GM23338 (cell line): ENCODE measurements at regions not wholly inside any gene's neighbourhood (a gene's known extent, or its start where the extent isn't known, plus 50 kb on each side); places are given as distances from the start of the nearest gene placed in this dataset.

Experiments used
- ATAC-seq: fragments of 200-7000 bp; cut with Tn5 transposase; 3 replicates; pipeline ENCODE4 v1.9.1; 2020
- DNase-seq: peaks from one replicate; pipeline ENCODE4 v3.0.0-alpha.2; 2015; ENCODE audit warnings: low spot score
- H2AFZ ChIP-seq: fragments of 200-600 bp; sonication (generic); 2 replicates; pipeline ENCODE4 v1.8.0; 2016; ENCODE audit warnings: antibody characterized with exemption, mild to moderate bottlenecking, moderate library complexity
- H3F3A ChIP-seq: fragments of 200-600 bp; sonication (generic); replicated peaks from 2 replicates; pipeline ENCODE4 v1.8.0; 2017; ENCODE audit warnings: antibody characterized with exemption, mixed run types, low read depth
- H3K27ac ChIP-seq: fragments of 200-600 bp; sonication (generic); 2 replicates; pipeline ENCODE4 v1.6.1; 2016; ENCODE audit warnings: low read depth
- H3K27me3 ChIP-seq: fragments of 200-600 bp; sonication (generic); 2 replicates; pipeline ENCODE4 v1.8.0; 2016; ENCODE audit warnings: mild to moderate bottlenecking, mixed run types, moderate library complexity; ENCODE audit not compliant: insufficient read depth
- H3K36me3 ChIP-seq: fragments of 200-600 bp; sonication (generic); 2 replicates; pipeline ENCODE4 v1.8.0; 2016; ENCODE audit warnings: mild to moderate bottlenecking; ENCODE audit not compliant: insufficient read depth
- H3K4me1 ChIP-seq: fragments of 200-600 bp; sonication (generic); 2 replicates; pipeline ENCODE4 v1.8.0; 2016; ENCODE audit warnings: mild to moderate bottlenecking, moderate library complexity; ENCODE audit not compliant: insufficient read depth
- H3K4me2 ChIP-seq: fragments of 200-600 bp; sonication (generic); 2 replicates; pipeline ENCODE4 v1.7.1; 2017; ENCODE audit warnings: mixed run types
- H3K4me3 ChIP-seq: fragments of 200-600 bp; sonication (generic); 2 replicates; pipeline ENCODE4 v1.6.1; 2016; ENCODE audit warnings: mixed run types
- H3K79me2 ChIP-seq: fragments of 200-600 bp; sonication (generic); replicated peaks from 2 replicates; pipeline ENCODE4 v1.8.0; 2017; ENCODE audit warnings: mild to moderate bottlenecking; ENCODE audit not compliant: insufficient read depth
- H3K9me2 ChIP-seq: fragments of 200-600 bp; sonication (generic); 2 replicates; pipeline ENCODE4 v1.8.0; 2017; ENCODE audit not compliant: insufficient read depth
- H4K20me1 ChIP-seq: fragments of 200-600 bp; sonication (generic); replicated peaks from 2 replicates; pipeline ENCODE4 v1.8.0; 2017; ENCODE audit warnings: mild to moderate bottlenecking; ENCODE audit not compliant: insufficient read depth
- H3K27ac Mint-ChIP-seq: 2 replicates; pipeline ENCODE4 v1.8.0; 2020; ENCODE audit warnings: inconsistent platforms, mild to moderate bottlenecking, moderate library complexity, mixed read lengths
- H3K27me3 Mint-ChIP-seq: 3 replicates; pipeline ENCODE4 v1.8.0; 2022; ENCODE audit warnings: low read depth, mild to moderate bottlenecking, moderate library complexity, mixed read lengths, inconsistent platforms; ENCODE audit not compliant: insufficient read depth, poor library complexity
- H3K36me3 Mint-ChIP-seq: 3 replicates; pipeline ENCODE4 v1.8.0; 2021; ENCODE audit warnings: low read depth, mild to moderate bottlenecking, inconsistent platforms, moderate library complexity, mixed read lengths
- H3K4me1 Mint-ChIP-seq: 3 replicates; pipeline ENCODE4 v1.8.0; 2020; ENCODE audit warnings: mild to moderate bottlenecking, inconsistent platforms, mixed read lengths
- H3K4me3 Mint-ChIP-seq: 3 replicates; pipeline ENCODE4 v1.8.0; 2021; ENCODE audit warnings: moderate library complexity, mild to moderate bottlenecking, inconsistent platforms, mixed read lengths
- H3K9me3 Mint-ChIP-seq: 3 replicates; pipeline ENCODE4 v1.8.0; 2020; ENCODE audit warnings: moderate library complexity, mild to moderate bottlenecking, inconsistent platforms, mixed read lengths
- CREB1 ChIP-seq: fragments of 250-450 bp; sonication (Bioruptor Pico); IDR thresholded peaks from 2 replicates; pipeline ENCODE4 v1.5.0; 2020; ENCODE audit warnings: low read depth, mild to moderate bottlenecking, moderate library complexity
- CTCF ChIP-seq, 2 experiments: fragments of 200-600 bp in 1 of 2; sonication (generic) in 1 of 2; conservative IDR thresholded peaks; 2 replicates each; pipeline versions ENCODE4 v1.5.1 to v1.6.1; 2016 to 2017; ENCODE audit warnings: antibody characterized with exemption in 2 of 2, low read depth in 2 of 2, mild to moderate bottlenecking in 2 of 2, moderate library complexity in 1 of 2
- ETS1 ChIP-seq: IDR thresholded peaks from 2 replicates; pipeline ENCODE4 v1.6.1; 2016; ENCODE audit warnings: antibody characterized with exemption
- EZH2 ChIP-seq: fragments of 200-600 bp; sonication (generic); IDR thresholded peaks from one replicate; pipeline ENCODE4 v1.8.0; 2017; ENCODE audit warnings: antibody characterized with exemption, mild to moderate bottlenecking, low read depth; ENCODE audit not compliant: unreplicated experiment
- EZH2phosphoT487 ChIP-seq: fragments of 200-600 bp; sonication (generic); IDR thresholded peaks from one replicate; pipeline ENCODE4 v1.8.1; 2018; ENCODE audit warnings: antibody characterized with exemption; ENCODE audit not compliant: unreplicated experiment
- JUNB ChIP-seq: IDR thresholded peaks from one replicate; pipeline ENCODE4 v1.6.1; 2016; ENCODE audit warnings: antibody characterized with exemption; ENCODE audit not compliant: unreplicated experiment
- NANOG ChIP-seq: IDR thresholded peaks from 2 replicates; pipeline ENCODE4 v1.6.1; 2016; ENCODE audit warnings: antibody characterized with exemption, borderline replicate concordance
- POLR2AphosphoS5 ChIP-seq: IDR thresholded peaks from 2 replicates; pipeline ENCODE4 v1.6.1; 2016; ENCODE audit warnings: antibody characterized with exemption, low read depth
- STAT1 ChIP-seq: IDR thresholded peaks from one replicate; pipeline ENCODE4 v1.6.1; 2016; ENCODE audit warnings: antibody characterized with exemption; ENCODE audit not compliant: unreplicated experiment
- ZNF114 ChIP-seq: fragments of 250-450 bp; sonication (Bioruptor Pico); IDR thresholded peaks from 2 replicates; pipeline ENCODE4 v1.5.0; 2020; ENCODE audit warnings: mild to moderate bottlenecking, moderate library complexity
- ZNF331 ChIP-seq: fragments of 250-450 bp; sonication (Bioruptor Pico); IDR thresholded peaks from 2 replicates; pipeline ENCODE4 v1.5.0; 2020; ENCODE audit warnings: low read depth, mild to moderate bottlenecking, moderate library complexity
- TF ChIP-seq, protein P1 (sequence below): fragments of 250-450 bp; sonication (Bioruptor Pico); IDR thresholded peaks from 2 replicates; pipeline ENCODE4 v1.5.0; 2020; ENCODE audit warnings: mild to moderate bottlenecking, moderate library complexity
- TF ChIP-seq, protein P2 (sequence below): IDR thresholded peaks from one replicate; pipeline ENCODE4 v1.6.1; 2018; ENCODE audit warnings: antibody characterized with exemption; ENCODE audit not compliant: unreplicated experiment

- TF ChIP-seq ZNF114 (CRISPR knock-in tag): no peak
- TF ChIP-seq JUNB: no peak
- no peak for TF ChIP-seq CREB1 (CRISPR knock-in tag)
- TF ChIP-seq ZNF331 (CRISPR knock-in tag): no peak
- TF ChIP-seq POLR2AphosphoS5: no peak
- no peak for TF ChIP-seq CTCF (conservative IDR thresholded peaks at IDR 0.05; ENCODE audit: low read depth in 2 of 2)
- TF ChIP-seq, protein P1, sequence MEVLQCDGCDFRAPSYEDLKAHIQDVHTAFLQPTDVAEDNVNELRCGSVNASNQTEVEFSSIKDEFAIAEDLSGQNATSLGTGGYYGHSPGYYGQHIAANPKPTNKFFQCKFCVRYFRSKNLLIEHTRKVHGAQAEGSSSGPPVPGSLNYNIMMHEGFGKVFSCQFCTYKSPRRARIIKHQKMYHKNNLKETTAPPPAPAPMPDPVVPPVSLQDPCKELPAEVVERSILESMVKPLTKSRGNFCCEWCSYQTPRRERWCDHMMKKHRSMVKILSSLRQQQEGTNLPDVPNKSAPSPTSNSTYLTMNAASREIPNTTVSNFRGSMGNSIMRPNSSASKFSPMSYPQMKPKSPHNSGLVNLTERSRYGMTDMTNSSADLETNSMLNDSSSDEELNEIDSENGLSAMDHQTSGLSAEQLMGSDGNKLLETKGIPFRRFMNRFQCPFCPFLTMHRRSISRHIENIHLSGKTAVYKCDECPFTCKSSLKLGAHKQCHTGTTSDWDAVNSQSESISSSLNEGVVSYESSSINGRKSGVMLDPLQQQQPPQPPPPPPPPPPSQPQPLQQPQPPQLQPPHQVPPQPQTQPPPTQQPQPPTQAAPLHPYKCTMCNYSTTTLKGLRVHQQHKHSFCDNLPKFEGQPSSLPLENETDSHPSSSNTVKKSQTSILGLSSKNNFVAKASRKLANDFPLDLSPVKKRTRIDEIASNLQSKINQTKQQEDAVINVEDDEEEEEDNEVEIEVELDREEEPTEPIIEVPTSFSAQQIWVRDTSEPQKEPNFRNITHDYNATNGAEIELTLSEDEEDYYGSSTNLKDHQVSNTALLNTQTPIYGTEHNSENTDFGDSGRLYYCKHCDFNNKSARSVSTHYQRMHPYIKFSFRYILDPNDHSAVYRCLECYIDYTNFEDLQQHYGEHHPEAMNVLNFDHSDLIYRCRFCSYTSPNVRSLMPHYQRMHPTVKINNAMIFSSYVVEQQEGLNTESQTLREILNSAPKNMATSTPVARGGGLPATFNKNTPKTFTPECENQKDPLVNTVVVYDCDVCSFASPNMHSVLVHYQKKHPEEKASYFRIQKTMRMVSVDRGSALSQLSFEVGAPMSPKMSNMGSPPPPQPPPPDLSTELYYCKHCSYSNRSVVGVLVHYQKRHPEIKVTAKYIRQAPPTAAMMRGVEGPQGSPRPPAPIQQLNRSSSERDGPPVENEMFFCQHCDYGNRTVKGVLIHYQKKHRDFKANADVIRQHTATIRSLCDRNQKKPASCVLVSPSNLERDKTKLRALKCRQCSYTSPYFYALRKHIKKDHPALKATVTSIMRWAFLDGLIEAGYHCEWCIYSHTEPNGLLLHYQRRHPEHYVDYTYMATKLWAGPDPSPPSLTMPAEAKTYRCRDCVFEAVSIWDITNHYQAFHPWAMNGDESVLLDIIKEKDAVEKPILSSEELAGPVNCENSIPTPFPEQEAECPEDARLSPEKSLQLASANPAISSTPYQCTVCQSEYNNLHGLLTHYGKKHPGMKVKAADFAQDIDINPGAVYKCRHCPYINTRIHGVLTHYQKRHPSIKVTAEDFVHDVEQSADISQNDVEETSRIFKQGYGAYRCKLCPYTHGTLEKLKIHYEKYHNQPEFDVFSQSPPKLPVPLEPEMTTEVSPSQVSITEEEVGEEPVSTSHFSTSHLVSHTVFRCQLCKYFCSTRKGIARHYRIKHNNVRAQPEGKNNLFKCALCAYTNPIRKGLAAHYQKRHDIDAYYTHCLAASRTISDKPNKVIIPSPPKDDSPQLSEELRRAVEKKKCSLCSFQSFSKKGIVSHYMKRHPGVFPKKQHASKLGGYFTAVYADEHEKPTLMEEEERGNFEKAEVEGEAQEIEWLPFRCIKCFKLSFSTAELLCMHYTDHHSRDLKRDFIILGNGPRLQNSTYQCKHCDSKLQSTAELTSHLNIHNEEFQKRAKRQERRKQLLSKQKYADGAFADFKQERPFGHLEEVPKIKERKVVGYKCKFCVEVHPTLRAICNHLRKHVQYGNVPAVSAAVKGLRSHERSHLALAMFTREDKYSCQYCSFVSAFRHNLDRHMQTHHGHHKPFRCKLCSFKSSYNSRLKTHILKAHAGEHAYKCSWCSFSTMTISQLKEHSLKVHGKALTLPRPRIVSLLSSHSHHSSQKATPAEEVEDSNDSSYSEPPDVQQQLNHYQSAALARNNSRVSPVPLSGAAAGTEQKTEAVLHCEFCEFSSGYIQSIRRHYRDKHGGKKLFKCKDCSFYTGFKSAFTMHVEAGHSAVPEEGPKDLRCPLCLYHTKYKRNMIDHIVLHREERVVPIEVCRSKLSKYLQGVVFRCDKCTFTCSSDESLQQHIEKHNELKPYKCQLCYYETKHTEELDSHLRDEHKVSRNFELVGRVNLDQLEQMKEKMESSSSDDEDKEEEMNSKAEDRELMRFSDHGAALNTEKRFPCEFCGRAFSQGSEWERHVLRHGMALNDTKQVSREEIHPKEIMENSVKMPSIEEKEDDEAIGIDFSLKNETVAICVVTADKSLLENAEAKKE: no peak
- no peak for TF ChIP-seq NANOG
- TF ChIP-seq STAT1: no peak
- TF ChIP-seq EZH2phosphoT487: no peak
- TF ChIP-seq, protein P2, sequence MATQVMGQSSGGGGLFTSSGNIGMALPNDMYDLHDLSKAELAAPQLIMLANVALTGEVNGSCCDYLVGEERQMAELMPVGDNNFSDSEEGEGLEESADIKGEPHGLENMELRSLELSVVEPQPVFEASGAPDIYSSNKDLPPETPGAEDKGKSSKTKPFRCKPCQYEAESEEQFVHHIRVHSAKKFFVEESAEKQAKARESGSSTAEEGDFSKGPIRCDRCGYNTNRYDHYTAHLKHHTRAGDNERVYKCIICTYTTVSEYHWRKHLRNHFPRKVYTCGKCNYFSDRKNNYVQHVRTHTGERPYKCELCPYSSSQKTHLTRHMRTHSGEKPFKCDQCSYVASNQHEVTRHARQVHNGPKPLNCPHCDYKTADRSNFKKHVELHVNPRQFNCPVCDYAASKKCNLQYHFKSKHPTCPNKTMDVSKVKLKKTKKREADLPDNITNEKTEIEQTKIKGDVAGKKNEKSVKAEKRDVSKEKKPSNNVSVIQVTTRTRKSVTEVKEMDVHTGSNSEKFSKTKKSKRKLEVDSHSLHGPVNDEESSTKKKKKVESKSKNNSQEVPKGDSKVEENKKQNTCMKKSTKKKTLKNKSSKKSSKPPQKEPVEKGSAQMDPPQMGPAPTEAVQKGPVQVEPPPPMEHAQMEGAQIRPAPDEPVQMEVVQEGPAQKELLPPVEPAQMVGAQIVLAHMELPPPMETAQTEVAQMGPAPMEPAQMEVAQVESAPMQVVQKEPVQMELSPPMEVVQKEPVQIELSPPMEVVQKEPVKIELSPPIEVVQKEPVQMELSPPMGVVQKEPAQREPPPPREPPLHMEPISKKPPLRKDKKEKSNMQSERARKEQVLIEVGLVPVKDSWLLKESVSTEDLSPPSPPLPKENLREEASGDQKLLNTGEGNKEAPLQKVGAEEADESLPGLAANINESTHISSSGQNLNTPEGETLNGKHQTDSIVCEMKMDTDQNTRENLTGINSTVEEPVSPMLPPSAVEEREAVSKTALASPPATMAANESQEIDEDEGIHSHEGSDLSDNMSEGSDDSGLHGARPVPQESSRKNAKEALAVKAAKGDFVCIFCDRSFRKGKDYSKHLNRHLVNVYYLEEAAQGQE: no peak
- TF ChIP-seq ETS1: no peak
- no peak for TF ChIP-seq EZH2
- Mint-ChIP-seq H3K27me3 (no peaks in the 10 kb centered on the region), H3K4me1 (no peaks in the 10 kb centered on the region), H3K36me3 (no peaks in the 10 kb centered on the region), H3K9me3 (no peaks in the 10 kb centered on the region; the same call in 2 of the 3 replicates), H3K27ac (no peak overlapping the region), H3K4me3 (no peak overlapping the region)
- Histone ChIP-seq H3K27me3 (no peaks in the 10 kb centered on the region), H3K4me3 (no peak overlapping the region), H3K27ac (no peak overlapping the region), H3K36me3 (no peaks in the 10 kb centered on the region), H3K4me1 (no peaks in the 10 kb centered on the region), H4K20me1 (no peaks in the 10 kb centered on the region), H2AFZ (peak overlapping the region; percentile 25; the same call in 1 of the 2 replicates), H3F3A (no peaks in the 10 kb centered on the region), H3K9me2 (0 out of 2 replicates have a peak, but pooled peaks cover 5% of the 10 kb centered on the region), H3K79me2 (no peaks in the 10 kb centered on the region), H3K4me2 (no peak overlapping the region)
- DNase-seq (no peak), ATAC-seq (no peak)
These were observed 152.9 kb upstream of the MYOCD start for GRCh38 chr17:12512694-12513355.
